ENCODE measurements at regions not wholly inside any gene's neighbourhood (a gene's known extent, or its start where the extent isn't known, plus 50 kb on each side); places are given as distances from the start of the nearest gene placed in this dataset.
A peak's percentile ranks its signal among the peaks of the same experiment; 100 is the strongest.

GRCh38 chr3:22933051-22933840, 269.9 kb upstream of the UBE2E2 start:
- Histone ChIP-seq H3K9me3 (no peaks in the 10 kb centered on the region), H3K4me3 (no peak overlapping the region), H3K27ac (no peak overlapping the region), H3K36me3 (no peaks in the 10 kb centered on the region), H3K4me1 (peaks cover 0 to 33% (median 10%) of the 10 kb centered on the region in 3 donors), H3K27me3 (no peaks in the 10 kb centered on the region)
- ATAC-seq = no peak
- WGBS, 2 donors (ENCODE audit: low coverage in 1 of 2) = 83 to 92% methylated on average over 2 to 3 of the region's 5 CpGs
- TF ChIP-seq POLR2AphosphoS5 (IDR thresholded peaks at IDR 0.05) (no peak), EP300 (IDR thresholded peaks at IDR 0.05) (no peak), CTCF (IDR thresholded peaks at IDR 0.05) (no peak), POLR2A (IDR thresholded peaks at IDR 0.05) (no peak)

- Histone ChIP-seq H3K9me3 (no peaks in the 10 kb centered on the region), H3K27ac (no peak overlapping the region), H3K4me1 (peaks cover 0 to 33% (median 16%) of the 10 kb centered on the region in 3 donors), H3K27me3 (no peaks in the 10 kb centered on the region), H3K4me3 (no peak overlapping the region), H3K36me3 (no peaks in the 10 kb centered on the region)
- no peak for ATAC-seq
- TF ChIP-seq CTCF (IDR thresholded peaks at IDR 0.05) (no peak), EP300 (IDR thresholded peaks at IDR 0.05) (no peak), POLR2A (IDR thresholded peaks at IDR 0.05) (no peak), POLR2AphosphoS5 (IDR thresholded peaks at IDR 0.05) (no peak)
Measured at GRCh38 chr3:22933841-22934116, 269.3 kb upstream of the UBE2E2 start.

DNA sequence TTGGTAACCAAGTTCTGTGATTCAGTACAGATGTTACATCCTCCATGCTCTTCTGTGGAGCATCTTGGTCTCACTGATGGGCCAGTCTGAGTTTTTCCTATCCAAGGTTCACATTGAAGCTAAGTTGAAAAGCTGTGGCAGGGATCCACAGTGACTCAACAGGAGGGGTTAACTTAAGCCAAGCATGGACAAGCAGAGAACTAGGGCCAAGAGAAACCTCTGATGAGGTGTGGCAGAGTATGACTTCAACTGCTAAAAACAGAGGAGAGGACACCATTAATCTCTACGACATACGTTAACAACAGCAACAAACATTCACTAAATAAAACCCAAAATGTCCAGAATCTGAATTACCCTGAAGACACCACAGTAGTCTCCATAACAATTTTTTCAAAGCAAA, 268.1 kb upstream of the UBE2E2 start:
- Histone ChIP-seq H3K27me3 (no peaks in the 10 kb centered on the region), H3K4me1 (peaks cover 5 to 39% (median 17%) of the 10 kb centered on the region in 3 donors), H3K36me3 (no peaks in the 10 kb centered on the region), H3K9me3 (no peaks in the 10 kb centered on the region), H3K27ac (peak overlapping the region in 3 of 4 donors; percentile 16 to 69 (median 55)), H3K4me3 (no peak overlapping the region)
- WGBS, 2 donors (ENCODE audit: low coverage in 1 of 2) = 16 to 64% methylated on average over 2 of the region's 2 CpGs
- ATAC-seq = no peak
- TF ChIP-seq POLR2A (IDR thresholded peaks at IDR 0.05) (no peak), POLR2AphosphoS5 (IDR thresholded peaks at IDR 0.05) (no peak), CTCF (IDR thresholded peaks at IDR 0.05) (no peak), EP300 (IDR thresholded peaks at IDR 0.05) (no peak)

- ATAC-seq = peak; percentile 70
- H3K4me1 ChIP-seq = peaks cover 8 to 47% (median 17%) of the 10 kb centered on the region in 3 donors
- H3K27ac ChIP-seq = peak overlapping the region; percentile 50 to 84 (median 70)
Measured at GRCh38 chr3:22937536-22937935, 265.6 kb upstream of the UBE2E2 start.

GRCh38 chr3:22938739-22939138, 264.4 kb upstream of the UBE2E2 start:
- ATAC-seq = no peak
- peak overlapping the region; percentile 63 to 84 (median 70) for H3K27ac ChIP-seq
- TF ChIP-seq EP300 (IDR thresholded peaks at IDR 0.05) = no peak
- no peak for TF ChIP-seq POLR2AphosphoS5 (IDR thresholded peaks at IDR 0.05)
- no peak for TF ChIP-seq CTCF (IDR thresholded peaks at IDR 0.05)
- no peak for TF ChIP-seq POLR2A (IDR thresholded peaks at IDR 0.05)
- H3K36me3 ChIP-seq = no peaks in the 10 kb centered on the region
- 91 to 93% methylated on average over 3 to 5 of the region's 5 CpGs for WGBS, 2 donors (ENCODE audit: low coverage in 1 of 2)
- H3K27me3 ChIP-seq = no peaks in the 10 kb centered on the region
- H3K9me3 ChIP-seq = no peaks in the 10 kb centered on the region
- H3K4me3 ChIP-seq = no peak overlapping the region
- H3K4me1 ChIP-seq = peaks cover 8 to 47% (median 17%) of the 10 kb centered on the region in 3 donors

More at GRCh38 chr3:22937536-22937935, 265.6 kb upstream of the UBE2E2 start:
- Histone ChIP-seq H3K27me3 (no peaks in the 10 kb centered on the region), H3K36me3 (no peaks in the 10 kb centered on the region), H3K4me3 (no peak overlapping the region), H3K9me3 (no peaks in the 10 kb centered on the region)
- TF ChIP-seq POLR2AphosphoS5 (IDR thresholded peaks at IDR 0.05) = no peak

Data from gastroesophageal sphincter (tissue), 4 donors.